Erythroblast (primary cell): ENCODE measurements at regions not wholly inside any gene's neighbourhood (a gene's known extent, or its start where the extent isn't known, plus 50 kb on each side); places are given as distances from the start of the nearest gene placed in this dataset.

Experiments used
- GATA1 ChIP-seq: IDR thresholded peaks from 2 replicates; pipeline ENCODE4 v1.6.1; 2011; ENCODE audit warnings: low read depth, mild to moderate bottlenecking, control low read depth, low read length, moderate library complexity
- POLR2A ChIP-seq: IDR thresholded peaks from 2 replicates; pipeline ENCODE4 v1.6.1; 2011; ENCODE audit warnings: mild to moderate bottlenecking, low read length

DNA sequence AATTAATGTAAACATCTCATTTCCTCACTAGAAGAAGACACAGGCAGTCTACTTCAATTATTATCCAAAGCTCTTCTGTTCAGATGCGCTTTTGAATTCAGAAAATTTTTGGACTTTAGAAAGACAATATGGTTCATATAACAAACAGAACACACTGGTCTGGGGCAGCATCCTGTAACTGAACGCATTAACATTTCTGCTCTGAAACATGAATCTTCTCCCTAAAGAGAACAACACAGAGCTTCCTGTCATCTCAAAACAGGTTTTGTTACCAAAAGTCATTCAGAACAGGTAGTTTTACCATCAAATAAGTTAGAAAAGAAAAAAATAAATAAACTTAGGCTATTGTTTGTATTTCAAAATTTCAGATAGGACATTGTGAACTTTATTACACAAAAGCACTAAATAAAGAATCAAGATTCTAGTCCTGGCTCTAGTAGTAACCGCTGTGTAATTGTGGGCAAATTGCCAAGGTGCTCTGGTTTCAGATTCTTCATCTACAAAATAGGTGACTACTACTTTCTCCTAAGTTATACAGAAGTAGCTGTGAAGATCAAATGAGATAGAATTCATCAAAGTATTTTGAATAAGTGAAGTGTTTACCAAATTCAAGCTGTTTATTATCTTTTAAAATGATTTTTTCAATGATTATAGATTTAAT lies 252.3 kb upstream of the RASGEF1B start:
- no peak for TF ChIP-seq POLR2A
- TF ChIP-seq GATA1: no peak
